HG03135 (cell line): ENCODE measurements at regions not wholly inside any gene's neighbourhood (a gene's known extent, or its start where the extent isn't known, plus 50 kb on each side); places are given as distances from the start of the nearest gene placed in this dataset.
"Not testable (repeated sequence)": the region's sequence is repeated elsewhere in the genome, so short reads cannot be mapped to it uniquely, and the experiment has no call there.

Experiments used
- ATAC-seq: cut with Tn5 transposase; IDR thresholded peaks from one replicate; pipeline ENCODE4 v1.9.1; 2021; ENCODE audit warnings: mild to moderate bottlenecking, moderate library complexity; ENCODE audit not compliant: unreplicated experiment

GRCh38 chr1:82145656-82146055 lies 344.9 kb downstream of the ADGRL2 start:
- ATAC-seq: no peak

DNA sequence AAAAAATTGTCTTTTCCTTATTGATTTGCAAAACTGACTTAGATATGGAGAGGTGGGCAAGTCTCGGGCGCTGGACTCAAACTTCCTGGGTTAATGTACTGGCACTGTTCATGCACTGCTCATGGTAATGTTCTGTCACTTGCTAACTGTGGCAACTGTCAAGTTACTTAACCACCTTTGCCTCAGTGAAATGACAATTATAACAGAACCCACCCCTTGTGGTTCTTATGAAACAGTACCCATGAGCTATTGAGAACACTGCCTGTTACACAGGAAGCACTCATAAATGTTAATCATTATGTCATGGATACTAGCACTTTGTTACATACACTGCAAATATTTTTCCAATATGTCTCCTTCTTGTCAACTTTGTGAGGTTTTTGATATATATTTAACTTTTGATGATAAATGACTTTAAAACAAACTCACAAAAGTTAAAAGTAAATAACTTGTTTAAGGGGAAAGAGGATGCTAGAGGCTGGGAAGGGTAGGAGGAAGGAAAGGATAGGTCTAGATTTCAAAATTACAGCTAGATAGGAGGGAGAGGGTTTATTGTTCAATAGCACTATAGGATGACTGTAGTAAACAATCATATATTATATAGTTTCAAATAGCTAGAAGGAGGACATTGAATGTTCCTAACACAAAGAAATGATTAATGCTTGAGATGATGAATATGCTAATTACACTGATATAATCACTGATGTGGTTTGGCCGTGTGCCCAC lies 342.5 kb downstream of the ADGRL2 start:
- ATAC-seq: no peak

- ATAC-seq: no peak
These were observed 340.7 kb downstream of the ADGRL2 start for GRCh38 chr1:82141390-82141789.

- ATAC-seq: no peak
These were observed 339.2 kb downstream of the ADGRL2 start for GRCh38 chr1:82139751-82140468.

DNA sequence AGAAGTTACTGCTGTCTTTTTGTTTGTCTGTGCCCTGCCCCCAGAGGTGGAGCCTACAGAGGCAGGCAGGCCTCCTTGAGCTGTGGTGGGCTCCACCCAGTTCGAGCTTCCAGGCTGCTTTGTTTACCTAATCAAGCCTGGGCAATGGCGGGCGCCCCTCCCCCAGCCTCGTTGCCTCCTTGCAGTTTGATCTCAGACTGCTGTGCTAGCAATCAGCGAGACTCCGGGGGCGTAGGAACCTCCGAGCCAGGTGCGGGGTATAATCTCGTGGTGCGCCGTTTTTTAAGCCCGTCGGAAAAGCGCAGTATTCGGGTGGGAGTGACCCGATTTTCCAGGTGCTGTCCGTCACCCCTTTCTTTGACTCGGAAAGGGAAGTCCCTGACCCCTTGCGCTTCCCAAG lies 335.6 kb downstream of the ADGRL2 start:
- not testable (repeated sequence) for ATAC-seq

DNA sequence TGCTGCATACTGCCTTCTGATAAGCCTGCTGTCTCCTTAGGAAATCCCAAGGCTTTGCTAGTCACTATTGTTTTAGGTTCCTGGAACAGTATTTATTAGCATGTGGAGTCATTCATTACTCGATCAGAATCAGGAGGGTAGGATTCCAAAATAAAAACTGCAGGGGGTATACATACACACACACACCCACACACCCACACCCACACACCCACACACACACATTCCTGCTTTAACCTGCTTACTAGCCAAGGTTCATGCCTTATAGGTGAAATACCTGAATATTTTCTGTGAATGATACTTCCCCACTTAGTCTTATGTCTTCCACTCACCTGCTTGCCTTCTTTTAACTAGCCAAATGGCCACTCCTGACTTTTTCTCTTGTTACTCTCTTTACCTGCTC lies 325.1 kb downstream of the ADGRL2 start:
- ATAC-seq: no peak

DNA sequence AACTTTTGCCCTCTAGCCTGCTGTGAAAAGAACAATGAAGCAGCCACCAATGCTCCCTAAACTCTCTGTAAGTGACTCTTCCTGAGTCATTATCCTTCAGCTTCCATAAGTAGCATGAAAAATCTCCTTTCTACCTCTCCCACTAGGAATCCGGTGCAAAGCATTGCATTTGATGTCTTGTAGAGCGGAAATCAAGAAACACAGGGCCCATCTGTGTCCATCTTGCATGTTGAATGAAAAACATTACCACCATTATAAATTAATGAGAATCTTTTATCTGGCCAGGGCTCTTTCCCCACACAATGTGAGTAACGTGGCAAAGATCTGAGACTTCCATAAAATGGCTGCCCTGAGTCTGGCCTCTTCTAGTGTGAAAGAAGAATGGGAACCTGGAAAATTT lies 324.4 kb downstream of the ADGRL2 start:
- no peak for ATAC-seq

- no peak for ATAC-seq
These were observed 320.7 kb downstream of the ADGRL2 start for GRCh38 chr1:82121421-82121820.

GRCh38 chr1:82116105-82116504 lies 315.4 kb downstream of the ADGRL2 start:
- ATAC-seq: no peak

DNA sequence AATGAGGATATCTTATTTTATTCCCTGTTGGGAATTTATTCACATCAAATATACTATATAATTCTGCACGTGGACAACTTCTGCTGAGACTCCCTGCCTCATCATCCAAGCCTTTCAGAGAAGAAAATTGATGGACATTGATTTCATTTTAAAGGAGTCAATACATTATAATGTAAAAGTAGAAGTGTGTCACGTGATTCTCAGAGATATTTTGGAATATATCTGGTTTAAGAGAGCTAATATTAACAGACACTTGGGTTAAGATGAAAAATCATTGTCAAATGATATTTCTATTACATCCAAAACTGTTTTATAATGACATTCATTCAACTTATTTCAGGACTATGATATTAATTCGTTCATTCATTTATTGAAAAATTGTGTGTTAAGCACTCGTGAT lies 314.2 kb downstream of the ADGRL2 start:
- no peak for ATAC-seq

- no peak for ATAC-seq
These were observed 309.9 kb downstream of the ADGRL2 start for GRCh38 chr1:82110366-82111254.

DNA sequence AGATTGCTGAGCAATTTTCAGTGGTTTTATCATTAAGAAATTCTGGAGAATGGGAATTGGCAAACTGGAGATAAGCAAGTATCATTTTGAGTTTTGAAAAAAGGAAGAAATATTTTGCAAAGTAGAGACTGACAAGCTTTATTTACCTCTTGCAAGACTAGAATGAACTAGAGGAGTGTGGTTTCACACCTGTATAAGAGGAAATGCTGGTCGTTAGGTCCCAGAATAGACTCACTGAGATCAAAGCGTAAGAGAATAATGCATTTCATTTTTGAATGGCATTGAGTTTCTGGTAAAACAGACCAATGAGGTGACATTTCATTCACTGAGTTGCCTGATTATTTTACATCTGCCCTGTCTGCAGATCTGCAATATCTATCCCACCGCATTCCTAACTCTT lies 308.1 kb downstream of the ADGRL2 start:
- no peak for ATAC-seq

- no peak for ATAC-seq
These were observed 305.9 kb downstream of the ADGRL2 start for GRCh38 chr1:82106672-82107071.

GRCh38 chr1:82099170-82099569 lies 298.4 kb downstream of the ADGRL2 start:
- ATAC-seq: no peak

DNA sequence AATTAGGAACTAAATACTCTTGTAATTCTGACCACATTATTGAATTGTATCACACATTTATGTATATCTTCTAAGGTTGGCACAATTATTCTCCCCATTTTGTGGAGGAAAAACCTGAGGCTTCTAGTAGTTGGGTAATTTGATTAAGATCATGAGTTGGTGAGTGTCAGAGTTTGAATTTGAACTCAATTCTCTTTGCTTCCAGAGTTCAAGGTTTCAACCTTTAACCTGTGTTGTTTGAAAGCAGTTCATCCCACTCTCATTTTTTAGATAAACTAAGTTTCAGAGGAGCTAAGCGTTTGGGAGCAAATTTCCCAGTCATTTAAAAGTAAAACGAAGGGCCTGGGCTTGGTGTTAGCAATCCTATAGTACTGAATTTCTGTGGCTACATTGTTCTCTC lies 293.4 kb downstream of the ADGRL2 start:
- no peak for ATAC-seq

GRCh38 chr1:82091729-82092128 lies 291.0 kb downstream of the ADGRL2 start:
- ATAC-seq: no peak

DNA sequence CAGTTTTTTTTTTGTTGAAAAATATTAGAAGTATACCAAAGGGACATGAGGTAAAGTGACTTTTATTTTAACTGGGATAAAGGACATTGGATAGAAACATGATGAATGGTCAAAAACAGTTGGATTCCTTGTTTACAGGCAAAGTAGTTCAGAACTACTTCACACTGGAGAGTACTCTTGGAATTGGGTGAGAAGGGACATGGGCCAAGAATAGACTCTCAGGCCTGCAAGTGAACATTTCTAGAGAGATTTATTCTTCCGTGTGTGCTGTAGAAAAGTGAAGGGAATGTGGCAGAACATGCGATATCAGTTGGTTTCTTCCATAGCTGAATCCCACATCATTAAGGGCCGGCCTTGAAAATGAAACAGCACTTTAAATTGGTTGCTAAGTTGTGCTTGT lies 290.5 kb downstream of the ADGRL2 start:
- ATAC-seq: no peak

DNA sequence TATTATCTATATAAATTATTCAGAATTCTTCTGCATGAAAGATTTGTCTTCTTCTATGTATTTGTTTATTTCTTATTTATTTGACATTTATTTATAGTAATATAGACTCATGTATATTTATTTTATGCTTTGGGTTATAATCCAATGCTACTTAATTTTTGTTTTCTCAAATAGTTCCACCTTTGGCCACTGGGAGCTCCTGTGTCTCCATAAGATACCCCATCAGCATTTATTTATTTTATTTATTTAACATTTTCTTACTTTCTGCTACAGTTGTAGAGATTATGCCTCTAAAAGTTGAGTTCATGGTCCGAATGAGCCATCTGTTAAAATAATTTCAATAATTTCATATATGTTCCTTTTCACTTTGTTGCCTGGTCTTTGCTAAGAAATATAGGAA lies 289.4 kb downstream of the ADGRL2 start:
- ATAC-seq: no peak

DNA sequence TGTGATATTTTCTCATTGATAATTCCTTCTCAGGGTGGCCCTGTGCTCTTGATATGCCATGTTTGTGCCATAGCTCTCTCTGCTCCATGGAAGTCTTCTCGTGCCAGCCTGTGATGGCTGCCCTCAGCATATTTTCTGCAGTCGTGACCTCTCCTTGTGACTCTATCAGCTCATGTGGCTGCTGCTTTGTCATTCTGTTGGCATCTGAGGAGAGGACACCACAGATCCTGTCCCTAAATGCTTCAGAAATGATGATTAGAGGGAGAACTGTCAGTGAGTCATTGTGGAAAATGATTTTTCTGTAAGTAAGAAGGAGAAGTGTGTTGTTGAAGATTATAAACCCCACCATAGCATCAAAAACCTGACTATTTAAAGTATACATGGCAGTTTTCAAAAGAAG lies 286.0 kb downstream of the ADGRL2 start:
- no peak for ATAC-seq

DNA sequence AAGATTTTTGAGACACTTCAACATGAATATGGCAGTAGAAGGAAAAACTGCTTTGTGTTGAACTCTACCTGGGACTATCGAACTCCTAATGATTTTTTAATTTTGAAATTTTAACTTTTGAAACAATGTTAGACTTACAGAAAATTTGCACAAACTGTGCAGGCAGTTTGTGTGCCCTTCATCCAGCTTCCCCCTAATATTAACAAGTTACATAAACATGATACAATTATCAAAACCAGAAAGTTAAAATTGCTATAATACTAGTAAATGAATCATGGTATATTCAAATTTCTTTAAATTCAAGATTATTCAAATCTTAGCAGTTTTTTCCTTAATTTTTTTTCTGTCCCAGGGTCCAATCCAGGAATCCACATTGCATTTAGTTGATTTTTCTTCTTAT lies 278.9 kb downstream of the ADGRL2 start:
- no peak for ATAC-seq

- ATAC-seq: no peak
These were observed 272.9 kb downstream of the ADGRL2 start for GRCh38 chr1:82073659-82074058.

- ATAC-seq: no peak
These were observed 272.3 kb downstream of the ADGRL2 start for GRCh38 chr1:82073071-82073470.
